Uterus (tissue), 3 donors: ENCODE measurements at regions not wholly inside any gene's neighbourhood (a gene's known extent, or its start where the extent isn't known, plus 50 kb on each side); places are given as distances from the start of the nearest gene placed in this dataset.

Experiments used
- DNase-seq, 2 donors: peaks; one replicate each; pipeline ENCODE4 v3.0.0-alpha.2; 2019 to 2020
- H3K27ac ChIP-seq, 2 donors: fragments of 200-600 bp; sonication (generic); 1 replicate in 1 of 2; 2 replicates in 1 of 2; pipeline ENCODE4 v1.5.1; 2016 to 2018
- H3K27me3 ChIP-seq, 2 donors: fragments of 200-600 bp; sonication (generic); one replicate each; pipeline ENCODE4 v1.5.1; 2018 to 2019; ENCODE audit warnings: control low read depth in 1 of 2
- H3K36me3 ChIP-seq, 2 donors: fragments of 200-600 bp; sonication (generic); one replicate each; pipeline ENCODE4 v1.5.1; 2019; ENCODE audit warnings: control low read depth in 1 of 2
- H3K4me1 ChIP-seq, 2 donors: fragments of 200-600 bp; sonication (generic); one replicate each; pipeline ENCODE4 v1.5.1; 2018 to 2019; ENCODE audit warnings: control low read depth in 1 of 2
- H3K4me3 ChIP-seq, 2 donors: fragments of 200-600 bp; sonication (generic); 1 replicate in 1 of 2; 2 replicates in 1 of 2; pipeline ENCODE4 v1.5.1; 2018 to 2019; ENCODE audit warnings: mild to moderate bottlenecking in 1 of 2
- H3K9me3 ChIP-seq, 2 donors: fragments of 200-600 bp; sonication (generic); one replicate each; pipeline ENCODE4 v1.5.1; 2019; ENCODE audit warnings: control low read depth in 1 of 2
- POLR2A ChIP-seq, 2 donors: fragments of 450-650 bp; IDR thresholded peaks; one replicate each; pipeline ENCODE4 v1.6.1; 2016; ENCODE audit warnings: antibody characterized with exemption in 2 of 2, mild to moderate bottlenecking in 1 of 2, moderate library complexity in 1 of 2
- intact Hi-C: fragments of 100-400 bp; cut with DNase I; formaldehyde crosslinking; loops from one replicate; pipeline ENCODE4 v1.15.1; 2023; ENCODE audit warnings: low total_unique reads
- TF ChIP-seq, protein P1 (sequence below), 4 experiments: fragments of 200-600 bp in 2 of 4; fragments of 450-650 bp in 2 of 4; sonication (generic) in 2 of 4; IDR thresholded peaks; one replicate each; pipeline ENCODE4 v1.5.1; 2016 to 2019; ENCODE audit warnings: antibody characterized with exemption in 4 of 4, mild to moderate bottlenecking in 2 of 4, moderate library complexity in 1 of 4
- donor health status: DM: yes; HTN: yes; CAD: no.

DNA sequence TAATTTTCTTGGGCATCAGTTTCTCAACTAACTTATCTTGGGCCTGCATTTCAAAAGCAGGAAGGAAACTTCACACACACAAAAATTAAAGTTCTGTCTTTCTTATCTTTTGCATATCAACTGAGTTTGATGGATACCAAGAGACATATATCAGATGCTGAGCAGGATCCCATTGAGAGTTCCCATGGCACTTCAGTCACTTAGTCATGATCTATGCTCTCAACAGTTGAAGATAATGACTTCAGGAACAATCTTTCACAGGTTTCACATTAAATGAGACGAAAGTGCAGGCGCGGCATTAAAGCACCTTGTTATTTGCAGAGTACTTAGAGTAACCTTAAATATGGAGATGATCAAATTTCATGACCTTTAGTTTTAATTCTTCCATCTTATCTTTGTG is 2139.8 kb upstream of the CELF4 start:
- DNase-seq: no peak
- TF ChIP-seq POLR2A (IDR thresholded peaks at IDR 0.05): no peak
- TF ChIP-seq, protein P1, sequence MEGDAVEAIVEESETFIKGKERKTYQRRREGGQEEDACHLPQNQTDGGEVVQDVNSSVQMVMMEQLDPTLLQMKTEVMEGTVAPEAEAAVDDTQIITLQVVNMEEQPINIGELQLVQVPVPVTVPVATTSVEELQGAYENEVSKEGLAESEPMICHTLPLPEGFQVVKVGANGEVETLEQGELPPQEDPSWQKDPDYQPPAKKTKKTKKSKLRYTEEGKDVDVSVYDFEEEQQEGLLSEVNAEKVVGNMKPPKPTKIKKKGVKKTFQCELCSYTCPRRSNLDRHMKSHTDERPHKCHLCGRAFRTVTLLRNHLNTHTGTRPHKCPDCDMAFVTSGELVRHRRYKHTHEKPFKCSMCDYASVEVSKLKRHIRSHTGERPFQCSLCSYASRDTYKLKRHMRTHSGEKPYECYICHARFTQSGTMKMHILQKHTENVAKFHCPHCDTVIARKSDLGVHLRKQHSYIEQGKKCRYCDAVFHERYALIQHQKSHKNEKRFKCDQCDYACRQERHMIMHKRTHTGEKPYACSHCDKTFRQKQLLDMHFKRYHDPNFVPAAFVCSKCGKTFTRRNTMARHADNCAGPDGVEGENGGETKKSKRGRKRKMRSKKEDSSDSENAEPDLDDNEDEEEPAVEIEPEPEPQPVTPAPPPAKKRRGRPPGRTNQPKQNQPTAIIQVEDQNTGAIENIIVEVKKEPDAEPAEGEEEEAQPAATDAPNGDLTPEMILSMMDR (IDR thresholded peaks at IDR 0.05): no peak
- no peak overlapping the region for H3K4me3 ChIP-seq
- H3K27me3 ChIP-seq: no peaks in the 10 kb centered on the region
- H3K9me3 ChIP-seq: no peaks in the 10 kb centered on the region
- intact Hi-C loops: no loop called here
- H3K36me3 ChIP-seq: no peaks in the 10 kb centered on the region
- H3K4me1 ChIP-seq: no peaks in the 10 kb centered on the region
- H3K27ac ChIP-seq: no peak overlapping the region

DNA sequence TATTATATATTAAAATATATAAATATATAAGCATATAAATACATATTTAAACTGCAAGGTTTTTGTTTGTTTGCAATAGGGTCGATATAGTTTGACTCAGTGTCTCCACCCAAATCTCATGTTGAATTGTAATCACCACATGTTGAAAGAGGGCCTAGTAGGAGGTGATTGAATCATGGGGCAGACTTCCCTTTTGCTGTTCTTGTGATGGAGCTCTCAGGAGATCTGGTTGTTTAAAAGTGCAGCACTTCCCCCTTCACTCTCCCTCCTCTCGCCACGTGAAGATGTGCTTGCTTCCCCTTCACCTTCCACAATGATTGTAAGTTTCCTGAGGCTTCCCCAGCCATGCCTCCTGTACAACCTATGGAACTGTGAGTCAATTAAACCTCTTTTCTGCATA is 2137.3 kb upstream of the CELF4 start:
- DNase-seq: no peak
- H3K9me3 ChIP-seq: no peaks in the 10 kb centered on the region
- TF ChIP-seq, protein P1 (IDR thresholded peaks at IDR 0.05): no peak
- no peak for TF ChIP-seq POLR2A (IDR thresholded peaks at IDR 0.05)
- no peaks in the 10 kb centered on the region for H3K4me1 ChIP-seq
- H3K27ac ChIP-seq: no peak overlapping the region
- no peaks in the 10 kb centered on the region for H3K27me3 ChIP-seq
- intact Hi-C loops: no loop called here
- H3K4me3 ChIP-seq: no peak overlapping the region
- no peaks in the 10 kb centered on the region for H3K36me3 ChIP-seq

- Histone ChIP-seq H3K4me3 (no peak overlapping the region), H3K9me3 (no peaks in the 10 kb centered on the region), H3K27me3 (no peaks in the 10 kb centered on the region), H3K36me3 (no peaks in the 10 kb centered on the region), H3K27ac (no peak overlapping the region), H3K4me1 (no peaks in the 10 kb centered on the region)
- TF ChIP-seq POLR2A (IDR thresholded peaks at IDR 0.05): no peak
- TF ChIP-seq, protein P1 (IDR thresholded peaks at IDR 0.05): no peak
- intact Hi-C loops: no loop called here
- DNase-seq: no peak
Measured at GRCh38 chr18:39701839-39702238, 2136.2 kb upstream of the CELF4 start.

DNA sequence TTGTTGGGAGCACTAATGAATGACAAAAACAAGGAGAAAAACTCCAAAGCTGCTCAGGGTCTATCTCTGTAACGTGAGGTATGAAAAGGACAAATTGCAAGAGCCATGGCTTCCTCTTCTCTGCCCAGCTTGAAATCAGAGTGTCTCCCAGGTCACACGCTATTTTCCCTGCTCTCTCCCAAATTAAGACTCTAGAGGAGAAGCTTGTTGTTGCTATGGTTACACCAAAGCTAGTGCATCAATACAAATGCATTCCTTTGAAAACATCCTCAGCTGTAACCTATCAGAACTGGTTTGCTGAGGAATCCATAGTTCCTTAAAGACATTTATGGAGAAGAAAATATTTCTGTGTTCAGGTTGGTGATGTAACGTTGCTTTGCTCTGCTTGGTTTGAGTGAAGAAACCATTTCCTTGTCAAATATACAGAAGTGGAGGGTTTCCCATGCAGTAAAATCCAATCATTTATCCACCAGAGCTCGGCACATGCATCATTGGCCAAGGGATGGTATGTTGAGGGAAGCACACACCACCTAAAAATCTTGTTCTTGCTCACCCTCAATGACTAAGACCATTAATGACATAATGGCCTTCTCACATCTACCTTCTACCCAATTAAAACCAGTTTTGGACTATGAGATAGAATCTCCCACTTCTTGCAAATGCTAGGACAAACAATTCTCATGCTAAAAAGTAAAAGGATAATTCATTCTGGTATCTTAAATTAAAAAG is 2135.6 kb upstream of the CELF4 start:
- H3K4me3 ChIP-seq: no peak overlapping the region
- no peak for TF ChIP-seq POLR2A (IDR thresholded peaks at IDR 0.05)
- TF ChIP-seq, protein P1 (IDR thresholded peaks at IDR 0.05): no peak
- H3K4me1 ChIP-seq: no peaks in the 10 kb centered on the region
- intact Hi-C loops: no loop called here
- no peaks in the 10 kb centered on the region for H3K9me3 ChIP-seq
- no peaks in the 10 kb centered on the region for H3K36me3 ChIP-seq
- no peaks in the 10 kb centered on the region for H3K27me3 ChIP-seq
- DNase-seq: no peak
- H3K27ac ChIP-seq: no peak overlapping the region

DNA sequence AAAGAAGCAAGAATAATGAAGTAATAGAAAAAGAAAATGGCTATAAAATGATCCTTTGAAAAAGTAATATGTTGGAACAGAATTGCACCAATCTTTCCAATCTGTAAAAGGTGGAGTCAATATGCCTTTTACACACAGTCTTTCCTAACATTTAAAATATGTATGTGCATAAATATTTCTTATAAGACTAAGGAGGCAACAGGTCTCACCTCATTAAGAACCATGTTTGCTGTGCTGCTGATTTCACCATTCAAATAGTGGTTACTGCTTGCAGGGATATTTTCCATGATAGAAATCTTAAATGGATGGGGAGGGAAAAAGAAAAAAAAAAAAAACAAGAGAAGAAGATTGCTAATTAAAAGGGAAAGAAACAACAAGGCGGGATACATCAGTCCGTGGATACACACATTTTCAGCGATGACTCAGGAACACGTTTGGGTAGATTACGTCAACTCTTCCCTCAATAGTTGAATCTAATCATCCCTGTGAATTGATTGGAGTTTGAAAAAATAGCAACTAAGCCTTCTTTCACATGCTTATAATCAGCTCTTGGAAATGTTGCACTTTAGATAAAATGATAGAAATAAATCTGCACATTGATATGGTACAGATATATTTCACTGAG is 2133.9 kb upstream of the CELF4 start:
- no peak for TF ChIP-seq POLR2A (IDR thresholded peaks at IDR 0.05)
- TF ChIP-seq, protein P1 (IDR thresholded peaks at IDR 0.05): no peak
- no peaks in the 10 kb centered on the region for H3K4me1 ChIP-seq
- no peaks in the 10 kb centered on the region for H3K36me3 ChIP-seq
- intact Hi-C loops: no loop called here
- no peak overlapping the region for H3K27ac ChIP-seq
- no peak for DNase-seq
- no peak overlapping the region for H3K4me3 ChIP-seq
- H3K9me3 ChIP-seq: no peaks in the 10 kb centered on the region
- no peaks in the 10 kb centered on the region for H3K27me3 ChIP-seq
